K562 (cell line): ENCODE measurements at regions not wholly inside any gene's neighbourhood (a gene's known extent, or its start where the extent isn't known, plus 50 kb on each side); places are given as distances from the start of the nearest gene placed in this dataset.

Source experiments
- HNRNPH1 ChIP-seq: fragments of 200-400 bp; formaldehyde crosslinking; optimal IDR thresholded peaks from 2 replicates; pipeline ENCODE3; 2017; ENCODE audit warnings: low read depth, mild to moderate bottlenecking, low read length, moderate library complexity
- MBD2 ChIP-seq: sonication (generic); IDR thresholded peaks from 2 replicates; pipeline ENCODE4 v1.6.1; 2016; ENCODE audit warnings: low read depth, borderline replicate concordance
- NFYB ChIP-seq: IDR thresholded peaks from 2 replicates; pipeline ENCODE4 v1.6.1; 2011; ENCODE audit warnings: mild to moderate bottlenecking, moderate library complexity; ENCODE audit not compliant: insufficient read length; ENCODE audit errors: extremely low read depth
- SMARCA4 ChIP-seq: fragments of 450-650 bp; IDR thresholded peaks from 2 replicates; pipeline ENCODE4 v1.6.1; 2016
- TF ChIP-seq, protein P1 (sequence below), 2 experiments: fragments of 450-650 bp in 1 of 2; sonication (generic) in 1 of 2; formaldehyde crosslinking in 1 of 2; IDR thresholded peaks; 2 replicates each; pipeline versions ENCODE4 v1.7.1 to v1.9.0; 2016 to 2022; ENCODE audit warnings: inconsistent platforms in 1 of 2, mild to moderate bottlenecking in 1 of 2, missing genetic modification reagents in 1 of 2
- TF ChIP-seq, protein P2 (sequence below): fragments of 250-450 bp; sonication (Bioruptor Pico); IDR thresholded peaks from 2 replicates; pipeline ENCODE4 v1.8.0; 2021; ENCODE audit warnings: moderate library complexity, mild to moderate bottlenecking, inconsistent platforms
- TF ChIP-seq, protein P3 (sequence below): sonication (generic); formaldehyde crosslinking; IDR thresholded peaks from 2 replicates; pipeline ENCODE4 v1.8.1; 2023; ENCODE audit warnings: mild to moderate bottlenecking, missing genetic modification reagents

DNA sequence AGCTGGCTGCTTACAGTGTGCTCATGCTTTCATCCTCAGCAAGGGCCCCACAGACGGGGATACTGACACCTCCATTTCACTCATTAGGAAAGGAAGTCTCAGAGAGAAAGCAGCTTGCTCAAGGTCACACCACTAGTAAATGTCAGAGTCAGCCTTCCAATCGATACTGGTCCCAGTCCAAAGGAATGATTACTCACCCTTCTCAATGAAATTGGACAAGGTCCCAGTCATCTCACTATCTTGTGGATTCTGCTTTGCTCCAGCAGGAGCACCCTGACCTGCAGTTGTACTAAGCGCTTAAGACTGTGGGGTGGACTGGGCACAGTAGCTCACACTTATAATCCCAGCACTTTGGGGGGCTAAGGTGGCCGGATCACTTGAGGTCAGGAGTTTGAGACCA is 132.2 kb upstream of the SLC34A2 start (continued):
- TF ChIP-seq, protein P1, sequence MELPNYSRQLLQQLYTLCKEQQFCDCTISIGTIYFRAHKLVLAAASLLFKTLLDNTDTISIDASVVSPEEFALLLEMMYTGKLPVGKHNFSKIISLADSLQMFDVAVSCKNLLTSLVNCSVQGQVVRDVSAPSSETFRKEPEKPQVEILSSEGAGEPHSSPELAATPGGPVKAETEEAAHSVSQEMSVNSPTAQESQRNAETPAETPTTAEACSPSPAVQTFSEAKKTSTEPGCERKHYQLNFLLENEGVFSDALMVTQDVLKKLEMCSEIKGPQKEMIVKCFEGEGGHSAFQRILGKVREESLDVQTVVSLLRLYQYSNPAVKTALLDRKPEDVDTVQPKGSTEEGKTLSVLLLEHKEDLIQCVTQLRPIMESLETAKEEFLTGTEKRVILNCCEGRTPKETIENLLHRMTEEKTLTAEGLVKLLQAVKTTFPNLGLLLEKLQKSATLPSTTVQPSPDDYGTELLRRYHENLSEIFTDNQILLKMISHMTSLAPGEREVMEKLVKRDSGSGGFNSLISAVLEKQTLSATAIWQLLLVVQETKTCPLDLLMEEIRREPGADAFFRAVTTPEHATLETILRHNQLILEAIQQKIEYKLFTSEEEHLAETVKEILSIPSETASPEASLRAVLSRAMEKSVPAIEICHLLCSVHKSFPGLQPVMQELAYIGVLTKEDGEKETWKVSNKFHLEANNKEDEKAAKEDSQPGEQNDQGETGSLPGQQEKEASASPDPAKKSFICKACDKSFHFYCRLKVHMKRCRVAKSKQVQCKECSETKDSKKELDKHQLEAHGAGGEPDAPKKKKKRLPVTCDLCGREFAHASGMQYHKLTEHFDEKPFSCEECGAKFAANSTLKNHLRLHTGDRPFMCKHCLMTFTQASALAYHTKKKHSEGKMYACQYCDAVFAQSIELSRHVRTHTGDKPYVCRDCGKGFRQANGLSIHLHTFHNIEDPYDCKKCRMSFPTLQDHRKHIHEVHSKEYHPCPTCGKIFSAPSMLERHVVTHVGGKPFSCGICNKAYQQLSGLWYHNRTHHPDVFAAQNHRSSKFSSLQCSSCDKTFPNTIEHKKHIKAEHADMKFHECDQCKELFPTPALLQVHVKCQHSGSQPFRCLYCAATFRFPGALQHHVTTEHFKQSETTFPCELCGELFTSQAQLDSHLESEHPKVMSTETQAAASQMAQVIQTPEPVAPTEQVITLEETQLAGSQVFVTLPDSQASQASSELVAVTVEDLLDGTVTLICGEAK (IDR thresholded peaks at IDR 0.05) = no peak
- TF ChIP-seq, protein P1 (CRISPR knock-in tag; IDR thresholded peaks at IDR 0.05) = no peak
- no peak for TF ChIP-seq NFYB
- TF ChIP-seq HNRNPH1 = no peak
- TF ChIP-seq, protein P2, sequence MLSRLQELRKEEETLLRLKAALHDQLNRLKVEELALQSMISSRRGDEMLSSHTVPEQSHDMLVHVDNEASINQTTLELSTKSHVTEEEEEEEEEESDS (CRISPR knock-in tag) = no peak
- TF ChIP-seq, protein P3, sequence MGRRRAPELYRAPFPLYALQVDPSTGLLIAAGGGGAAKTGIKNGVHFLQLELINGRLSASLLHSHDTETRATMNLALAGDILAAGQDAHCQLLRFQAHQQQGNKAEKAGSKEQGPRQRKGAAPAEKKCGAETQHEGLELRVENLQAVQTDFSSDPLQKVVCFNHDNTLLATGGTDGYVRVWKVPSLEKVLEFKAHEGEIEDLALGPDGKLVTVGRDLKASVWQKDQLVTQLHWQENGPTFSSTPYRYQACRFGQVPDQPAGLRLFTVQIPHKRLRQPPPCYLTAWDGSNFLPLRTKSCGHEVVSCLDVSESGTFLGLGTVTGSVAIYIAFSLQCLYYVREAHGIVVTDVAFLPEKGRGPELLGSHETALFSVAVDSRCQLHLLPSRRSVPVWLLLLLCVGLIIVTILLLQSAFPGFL = no peak
- TF ChIP-seq MBD2 = no peak
- no peak for TF ChIP-seq SMARCA4
